ENCODE measurements at regions not wholly inside any gene's neighbourhood (a gene's known extent, or its start where the extent isn't known, plus 50 kb on each side); places are given as distances from the start of the nearest gene placed in this dataset.

DNA sequence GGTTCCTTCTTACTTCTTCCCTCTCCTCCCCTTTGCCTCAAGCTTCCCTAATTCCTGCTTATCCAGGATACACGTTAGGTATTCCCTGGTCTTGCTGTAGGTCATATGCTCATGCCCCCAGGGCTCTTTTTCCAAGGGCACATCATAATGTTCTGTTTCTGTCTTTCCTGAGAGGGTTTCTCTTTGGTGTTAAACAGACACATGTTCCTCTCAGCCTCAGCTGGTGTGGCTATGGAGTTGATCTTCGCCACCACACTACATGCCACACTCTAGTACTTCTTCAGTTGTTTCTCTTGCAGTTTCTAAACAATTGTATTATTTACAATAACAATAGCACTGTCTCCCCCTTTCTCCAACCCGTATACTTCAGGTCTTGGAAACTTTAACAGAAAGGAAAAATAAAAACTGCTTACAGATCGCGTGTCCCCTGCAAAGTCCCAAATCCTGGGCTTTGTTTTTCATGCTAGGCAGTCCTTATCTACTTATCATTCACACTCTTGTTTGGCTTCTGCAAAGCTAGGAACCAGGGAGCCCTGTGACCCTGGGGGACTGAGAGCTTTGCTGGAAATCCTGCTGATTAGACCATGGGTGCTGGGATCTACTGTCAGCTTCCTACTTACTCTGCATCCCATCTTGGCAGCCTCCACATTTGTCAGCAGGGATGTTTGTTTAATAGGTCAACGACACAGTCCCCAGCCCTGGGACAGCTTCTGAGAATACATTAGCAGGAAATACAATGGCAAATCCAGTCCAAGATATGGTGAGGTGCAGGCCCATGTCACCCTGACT lies 193.9 kb upstream of the BMPER start:
- TF ChIP-seq EZH2 (IDR thresholded peaks at IDR 0.05; ENCODE audit: borderline replicate concordance) = no peak
- TF ChIP-seq, protein P1, sequence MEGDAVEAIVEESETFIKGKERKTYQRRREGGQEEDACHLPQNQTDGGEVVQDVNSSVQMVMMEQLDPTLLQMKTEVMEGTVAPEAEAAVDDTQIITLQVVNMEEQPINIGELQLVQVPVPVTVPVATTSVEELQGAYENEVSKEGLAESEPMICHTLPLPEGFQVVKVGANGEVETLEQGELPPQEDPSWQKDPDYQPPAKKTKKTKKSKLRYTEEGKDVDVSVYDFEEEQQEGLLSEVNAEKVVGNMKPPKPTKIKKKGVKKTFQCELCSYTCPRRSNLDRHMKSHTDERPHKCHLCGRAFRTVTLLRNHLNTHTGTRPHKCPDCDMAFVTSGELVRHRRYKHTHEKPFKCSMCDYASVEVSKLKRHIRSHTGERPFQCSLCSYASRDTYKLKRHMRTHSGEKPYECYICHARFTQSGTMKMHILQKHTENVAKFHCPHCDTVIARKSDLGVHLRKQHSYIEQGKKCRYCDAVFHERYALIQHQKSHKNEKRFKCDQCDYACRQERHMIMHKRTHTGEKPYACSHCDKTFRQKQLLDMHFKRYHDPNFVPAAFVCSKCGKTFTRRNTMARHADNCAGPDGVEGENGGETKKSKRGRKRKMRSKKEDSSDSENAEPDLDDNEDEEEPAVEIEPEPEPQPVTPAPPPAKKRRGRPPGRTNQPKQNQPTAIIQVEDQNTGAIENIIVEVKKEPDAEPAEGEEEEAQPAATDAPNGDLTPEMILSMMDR (IDR thresholded peaks at IDR 0.05; ENCODE audit: poor library complexity) = no peak
- TF ChIP-seq EZH2phosphoT487 (IDR thresholded peaks at IDR 0.05; ENCODE audit: low read depth, severe bottlenecking, unreplicated experiment) = no peak
